SK-N-SH (cell line): ENCODE measurements at regions not wholly inside any gene's neighbourhood (a gene's known extent, or its start where the extent isn't known, plus 50 kb on each side); places are given as distances from the start of the nearest gene placed in this dataset.

Experiments used
- CTCF ChIA-PET: fragments of 300-600, 350-600 bp; formaldehyde crosslinking; extraction: SDS; loops from one replicate; lab custom pipeline; 2021; lab: Yijun Ruan, JAX
- POLR2A ChIA-PET: fragments of 350-600 bp; sonication (Branson Sonifier 250); formaldehyde crosslinking; extraction: SDS; loops from one replicate; lab custom pipeline; 2020; ENCODE audit warnings: antibody characterized with exemption, inconsistent platforms; lab: Yijun Ruan, JAX
- DNase-seq: peaks from one replicate; pipeline ENCODE4 v3.0.0; 2012
- H2AFZ ChIP-seq: fragments of 200-600 bp; sonication (generic); 2 replicates; pipeline ENCODE4 v1.8.1; 2016; ENCODE audit warnings: antibody characterized with exemption, mild to moderate bottlenecking, low read depth
- H3F3A ChIP-seq: fragments of 200-600 bp; sonication (generic); replicated peaks from 2 replicates; pipeline ENCODE3; 2016; ENCODE audit warnings: antibody characterized with exemption, mild to moderate bottlenecking; ENCODE audit not compliant: insufficient read depth
- H3K27ac ChIP-seq, 2 experiments: fragments of 200-500 bp in 1 of 2; fragments of 200-600 bp in 1 of 2; sonication (Bioruptor generic) in 1 of 2; sonication (generic), shearing (Covaris generic) in 1 of 2; 2 replicates each; pipeline versions ENCODE4 v1.5.1 to v1.6.1; 2014 to 2016; ENCODE audit warnings: low read depth in 2 of 2, inconsistent platforms in 1 of 2, low read length in 1 of 2, mild to moderate bottlenecking in 1 of 2, mixed read lengths in 1 of 2
- H3K27me3 ChIP-seq: fragments of 200-600 bp; sonication (generic), shearing (Covaris generic); 2 replicates; pipeline ENCODE4 v1.6.1; 2016; ENCODE audit warnings: mixed run types; ENCODE audit not compliant: insufficient read depth
- H3K36me3 ChIP-seq, 2 experiments: fragments of 200-500 bp in 1 of 2; fragments of 200-600 bp in 1 of 2; sonication (Bioruptor generic) in 1 of 2; sonication (generic) in 1 of 2; replicated peaks in 1 of 2; 2 replicates each; pipeline versions ENCODE3 to v1.5.1; 2014 to 2016; ENCODE audit warnings: low read length in 1 of 2, mild to moderate bottlenecking in 1 of 2; ENCODE audit not compliant: insufficient read depth in 2 of 2, control insufficient read depth in 1 of 2
- H3K4me1 ChIP-seq, 2 experiments: fragments of 200-500 bp in 1 of 2; fragments of 200-600 bp in 1 of 2; sonication (Bioruptor generic) in 1 of 2; sonication (generic), shearing (Covaris generic) in 1 of 2; 2 replicates each; pipeline versions ENCODE4 v1.5.1 to v1.6.1; 2014 to 2016; ENCODE audit warnings: low read depth in 1 of 2, low read length in 1 of 2, mixed run types in 1 of 2; ENCODE audit not compliant: insufficient read depth in 2 of 2, control insufficient read depth in 1 of 2
- H3K4me2 ChIP-seq: fragments of 200-600 bp; sonication (generic), shearing (Covaris generic); 2 replicates; pipeline ENCODE4 v1.6.1; 2017; ENCODE audit warnings: mixed run types
- H3K4me3 ChIP-seq, 2 experiments: fragments of 200-500 bp in 1 of 2; fragments of 200-600 bp in 1 of 2; sonication (Bioruptor generic) in 1 of 2; sonication (generic), shearing (Covaris generic) in 1 of 2; 2 replicates each; pipeline versions ENCODE4 v1.5.1 to v1.8.1; 2014 to 2016; ENCODE audit warnings: low read depth in 2 of 2, inconsistent platforms in 1 of 2, low read length in 1 of 2, mild to moderate bottlenecking in 1 of 2, mixed read lengths in 1 of 2, moderate library complexity in 1 of 2
- H3K79me2 ChIP-seq: fragments of 200-600 bp; sonication (generic); 2 replicates; pipeline ENCODE4 v1.8.1; 2017; ENCODE audit warnings: mild to moderate bottlenecking; ENCODE audit not compliant: insufficient read depth
- H3K9ac ChIP-seq: fragments of 200-600 bp; sonication (generic); 2 replicates; pipeline ENCODE4 v1.6.1; 2017; ENCODE audit warnings: mixed run types
- H3K9me2 ChIP-seq: fragments of 200-600 bp; sonication (generic); 2 replicates; pipeline ENCODE4 v1.6.1; 2017; ENCODE audit warnings: mixed run types
- H3K9me3 ChIP-seq: fragments of 200-600 bp; sonication (generic); 2 replicates; pipeline ENCODE4 v1.6.1; 2017; ENCODE audit warnings: mixed run types, mild to moderate bottlenecking, moderate library complexity
- H4K20me1 ChIP-seq: fragments of 200-600 bp; sonication (generic); 2 replicates; pipeline ENCODE4 v1.6.1; 2017; ENCODE audit warnings: mild to moderate bottlenecking, mixed run types; ENCODE audit not compliant: insufficient read depth
- FOSL2 ChIP-seq: IDR thresholded peaks from 2 replicates; pipeline ENCODE4 v1.4.0; 2012; ENCODE audit warnings: low read depth, mild to moderate bottlenecking, moderate library complexity, borderline replicate concordance
- FOXM1 ChIP-seq: IDR thresholded peaks from 2 replicates; pipeline ENCODE4 v1.4.0; 2012; ENCODE audit warnings: low read depth, mild to moderate bottlenecking
- IRF3 ChIP-seq: fragments of 150-350 bp; IDR thresholded peaks from 2 replicates; pipeline ENCODE4 v1.6.1; 2016; ENCODE audit warnings: mild to moderate bottlenecking, low read depth, low read length
- MAX ChIP-seq: IDR thresholded peaks from 2 replicates; pipeline ENCODE4 v1.4.0; 2012; ENCODE audit warnings: low read depth
- NFIC ChIP-seq: IDR thresholded peaks from 2 replicates; pipeline ENCODE4 v1.4.0; 2012; ENCODE audit warnings: borderline replicate concordance
- NRF1 ChIP-seq: IDR thresholded peaks from 2 replicates; pipeline ENCODE4 v1.6.1; 2012; ENCODE audit warnings: low read depth, mild to moderate bottlenecking, low read length
- PBX3 ChIP-seq: IDR thresholded peaks from 2 replicates; pipeline ENCODE4; 2012
- POLR2AphosphoS5 ChIP-seq: IDR thresholded peaks from 2 replicates; pipeline ENCODE4 v1.6.1; 2012; ENCODE audit warnings: low read depth, low read length
- RCOR1 ChIP-seq: fragments of 150-350 bp; IDR thresholded peaks from 2 replicates; pipeline ENCODE4 v1.6.1; 2017; ENCODE audit warnings: antibody characterized with exemption, low read length
- RXRA ChIP-seq: IDR thresholded peaks from 2 replicates; pipeline ENCODE4 v1.4.0; 2012; ENCODE audit warnings: low read depth, mild to moderate bottlenecking, borderline replicate concordance
- SMC3 ChIP-seq: IDR thresholded peaks from 2 replicates; pipeline ENCODE4 v1.6.1; 2012; ENCODE audit warnings: low read depth, low read length, improper control_type of control experiment
- TEAD4 ChIP-seq: IDR thresholded peaks from 2 replicates; pipeline ENCODE4 v1.4.0; 2012; ENCODE audit warnings: mild to moderate bottlenecking, borderline replicate concordance; ENCODE audit not compliant: insufficient read depth
- USF1 ChIP-seq: IDR thresholded peaks from 2 replicates; pipeline ENCODE4 v1.4.0; 2012; ENCODE audit warnings: low read depth, borderline replicate concordance
- YY1 ChIP-seq: IDR thresholded peaks from 2 replicates; pipeline ENCODE4 v1.4.0; 2012; ENCODE audit warnings: low read depth, mild to moderate bottlenecking
- ZBTB33 ChIP-seq: IDR thresholded peaks from 2 replicates; pipeline ENCODE4 v1.4.0; 2012; ENCODE audit warnings: low read depth, borderline replicate concordance
- WGBS: methylation state at CpG from one replicate; pipeline ENCODE4 v1.1.6; 2017; ENCODE audit warnings: low lambda C conversion rate; 5-methylcytosine and 5-hydroxymethylcytosine counted together
- TF ChIP-seq, protein P1 (sequence below): fragments of 200-600 bp; sonication (generic); IDR thresholded peaks from 2 replicates; pipeline ENCODE4 v1.6.1; 2017; ENCODE audit warnings: antibody characterized with exemption, mild to moderate bottlenecking, moderate library complexity
- TF ChIP-seq, protein P2 (sequence below): fragments of 150-350 bp; IDR thresholded peaks from 2 replicates; pipeline ENCODE4 v1.6.1; 2017; ENCODE audit warnings: antibody characterized with exemption, low read length, low read depth, borderline replicate concordance

DNA sequence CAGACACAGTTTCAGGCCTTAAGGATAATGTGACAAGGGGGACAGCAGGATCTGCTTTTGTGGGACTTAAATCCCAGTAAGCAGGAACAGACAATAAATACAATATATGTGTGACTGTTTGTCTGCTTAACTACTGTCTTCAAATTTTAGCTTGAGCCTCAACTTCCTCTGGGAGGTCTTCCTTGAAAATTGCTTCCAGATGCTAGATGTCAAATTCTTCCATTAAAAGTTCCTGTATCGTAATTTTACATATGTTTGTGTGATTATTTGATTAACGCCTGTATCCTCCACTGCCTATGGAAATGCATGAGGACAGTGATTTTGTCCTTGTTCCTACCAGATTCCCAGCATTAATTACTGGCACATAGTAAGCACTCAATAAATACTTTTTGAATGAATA is 385.5 kb downstream of the NDFIP2 start:
- no peak for DNase-seq
- CTCF ChIA-PET: no interaction called here
- H3K27ac ChIP-seq: no peak overlapping the region
- no peaks in the 10 kb centered on the region for H3K9me2 ChIP-seq
- no peaks in the 10 kb centered on the region for H4K20me1 ChIP-seq
- H3K4me2 ChIP-seq: no peak overlapping the region
- no peaks in the 10 kb centered on the region for H3K79me2 ChIP-seq
- no peaks in the 10 kb centered on the region for H3K27me3 ChIP-seq
- TF ChIP-seq IRF3: no peak
- no peak for TF ChIP-seq SMC3
- TF ChIP-seq USF1: no peak
- no peak for TF ChIP-seq RCOR1
- no peak for TF ChIP-seq YY1
- TF ChIP-seq, protein P1, sequence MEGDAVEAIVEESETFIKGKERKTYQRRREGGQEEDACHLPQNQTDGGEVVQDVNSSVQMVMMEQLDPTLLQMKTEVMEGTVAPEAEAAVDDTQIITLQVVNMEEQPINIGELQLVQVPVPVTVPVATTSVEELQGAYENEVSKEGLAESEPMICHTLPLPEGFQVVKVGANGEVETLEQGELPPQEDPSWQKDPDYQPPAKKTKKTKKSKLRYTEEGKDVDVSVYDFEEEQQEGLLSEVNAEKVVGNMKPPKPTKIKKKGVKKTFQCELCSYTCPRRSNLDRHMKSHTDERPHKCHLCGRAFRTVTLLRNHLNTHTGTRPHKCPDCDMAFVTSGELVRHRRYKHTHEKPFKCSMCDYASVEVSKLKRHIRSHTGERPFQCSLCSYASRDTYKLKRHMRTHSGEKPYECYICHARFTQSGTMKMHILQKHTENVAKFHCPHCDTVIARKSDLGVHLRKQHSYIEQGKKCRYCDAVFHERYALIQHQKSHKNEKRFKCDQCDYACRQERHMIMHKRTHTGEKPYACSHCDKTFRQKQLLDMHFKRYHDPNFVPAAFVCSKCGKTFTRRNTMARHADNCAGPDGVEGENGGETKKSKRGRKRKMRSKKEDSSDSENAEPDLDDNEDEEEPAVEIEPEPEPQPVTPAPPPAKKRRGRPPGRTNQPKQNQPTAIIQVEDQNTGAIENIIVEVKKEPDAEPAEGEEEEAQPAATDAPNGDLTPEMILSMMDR: no peak
- no peak for TF ChIP-seq NFIC
- no peak for TF ChIP-seq PBX3
- no peak for TF ChIP-seq FOXM1
- no peak for TF ChIP-seq MAX
- no peak for TF ChIP-seq NRF1
- TF ChIP-seq FOSL2: no peak
- TF ChIP-seq RXRA: no peak
- TF ChIP-seq ZBTB33: no peak
- TF ChIP-seq POLR2AphosphoS5: no peak
- TF ChIP-seq, protein P2, sequence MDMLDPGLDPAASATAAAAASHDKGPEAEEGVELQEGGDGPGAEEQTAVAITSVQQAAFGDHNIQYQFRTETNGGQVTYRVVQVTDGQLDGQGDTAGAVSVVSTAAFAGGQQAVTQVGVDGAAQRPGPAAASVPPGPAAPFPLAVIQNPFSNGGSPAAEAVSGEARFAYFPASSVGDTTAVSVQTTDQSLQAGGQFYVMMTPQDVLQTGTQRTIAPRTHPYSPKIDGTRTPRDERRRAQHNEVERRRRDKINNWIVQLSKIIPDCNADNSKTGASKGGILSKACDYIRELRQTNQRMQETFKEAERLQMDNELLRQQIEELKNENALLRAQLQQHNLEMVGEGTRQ: no peak
- no peak for TF ChIP-seq TEAD4
- POLR2A ChIA-PET: no interaction called here
- H3K9ac ChIP-seq: no peak overlapping the region
- peaks cover 0 to 3% of the 10 kb centered on the region in 2 experiments; a peak in 1 of 4 replicates for H3K4me1 ChIP-seq
- no peak overlapping the region for H2AFZ ChIP-seq
- H3K36me3 ChIP-seq: no peaks in the 10 kb centered on the region
- H3F3A ChIP-seq: no peaks in the 10 kb centered on the region
- H3K4me3 ChIP-seq: no peak overlapping the region
- H3K9me3 ChIP-seq: no peaks in the 10 kb centered on the region
- 98% methylated on average over 2 of the region's 2 CpGs for WGBS
